K562 (cell line): ENCODE measurements at regions not wholly inside any gene's neighbourhood (a gene's known extent, or its start where the extent isn't known, plus 50 kb on each side); places are given as distances from the start of the nearest gene placed in this dataset.
"Not testable (repeated sequence)": the region's sequence is repeated elsewhere in the genome, so short reads cannot be mapped to it uniquely, and the experiment has no call there.

ENCODE experiments used
- CREB1 ChIP-seq, 2 experiments: sonication (generic) in 1 of 2; formaldehyde crosslinking in 1 of 2; IDR thresholded peaks; 2 replicates each; pipeline versions ENCODE4 v1.6.1 to v1.8.0; 2012 to 2022; ENCODE audit warnings: inconsistent platforms in 1 of 2, mild to moderate bottlenecking in 1 of 2, missing genetic modification reagents in 1 of 2, moderate library complexity in 1 of 2
- GMEB1 ChIP-seq: fragments of 250-450 bp; sonication (Bioruptor Pico); IDR thresholded peaks from 2 replicates; pipeline ENCODE4 v1.4.0; 2020; ENCODE audit warnings: mild to moderate bottlenecking
- KDM1A ChIP-seq, 2 experiments: fragments of 450-650 bp; IDR thresholded peaks; 2 replicates each; pipeline ENCODE4 v1.6.1; 2016; ENCODE audit warnings: mild to moderate bottlenecking in 2 of 2
- MAZ ChIP-seq, 2 experiments: fragments of 450-650 bp in 1 of 2; sonication (generic) in 1 of 2; formaldehyde crosslinking; IDR thresholded peaks in 1 of 2; conservative IDR thresholded peaks in 1 of 2; 2 replicates each; pipeline versions ENCODE4 v1.4.0 to v1.5.0; 2020; ENCODE audit warnings: mild to moderate bottlenecking in 1 of 2, missing genetic modification reagents in 1 of 2
- NFYB ChIP-seq: IDR thresholded peaks from 2 replicates; pipeline ENCODE4 v1.6.1; 2011; ENCODE audit warnings: mild to moderate bottlenecking, moderate library complexity; ENCODE audit not compliant: insufficient read length; ENCODE audit errors: extremely low read depth
- TRIM28 ChIP-seq: fragments of 450-650 bp; IDR thresholded peaks from 2 replicates; pipeline ENCODE4 v1.6.1; 2017

- not testable (repeated sequence) for TF ChIP-seq NFYB; GMEB1; TRIM28; CREB1 (IDR thresholded peaks at IDR 0.05); CREB1 (CRISPR knock-in tag; IDR thresholded peaks at IDR 0.05); MAZ (CRISPR knock-in tag; conservative IDR thresholded peaks at IDR 0.05 in 1 of 2, IDR thresholded peaks at IDR 0.05 in 1 of 2); KDM1A (IDR thresholded peaks at IDR 0.05)
Measured at GRCh38 chr7:109905368-109906065, 1185.4 kb upstream of the LRRN3 start.
